ENCODE measurements at regions not wholly inside any gene's neighbourhood (a gene's known extent, or its start where the extent isn't known, plus 50 kb on each side); places are given as distances from the start of the nearest gene placed in this dataset.

- TF ChIP-seq, protein P1, sequence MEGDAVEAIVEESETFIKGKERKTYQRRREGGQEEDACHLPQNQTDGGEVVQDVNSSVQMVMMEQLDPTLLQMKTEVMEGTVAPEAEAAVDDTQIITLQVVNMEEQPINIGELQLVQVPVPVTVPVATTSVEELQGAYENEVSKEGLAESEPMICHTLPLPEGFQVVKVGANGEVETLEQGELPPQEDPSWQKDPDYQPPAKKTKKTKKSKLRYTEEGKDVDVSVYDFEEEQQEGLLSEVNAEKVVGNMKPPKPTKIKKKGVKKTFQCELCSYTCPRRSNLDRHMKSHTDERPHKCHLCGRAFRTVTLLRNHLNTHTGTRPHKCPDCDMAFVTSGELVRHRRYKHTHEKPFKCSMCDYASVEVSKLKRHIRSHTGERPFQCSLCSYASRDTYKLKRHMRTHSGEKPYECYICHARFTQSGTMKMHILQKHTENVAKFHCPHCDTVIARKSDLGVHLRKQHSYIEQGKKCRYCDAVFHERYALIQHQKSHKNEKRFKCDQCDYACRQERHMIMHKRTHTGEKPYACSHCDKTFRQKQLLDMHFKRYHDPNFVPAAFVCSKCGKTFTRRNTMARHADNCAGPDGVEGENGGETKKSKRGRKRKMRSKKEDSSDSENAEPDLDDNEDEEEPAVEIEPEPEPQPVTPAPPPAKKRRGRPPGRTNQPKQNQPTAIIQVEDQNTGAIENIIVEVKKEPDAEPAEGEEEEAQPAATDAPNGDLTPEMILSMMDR (IDR thresholded peaks at IDR 0.05) = no peak
- H3K9me3 ChIP-seq = no peaks in the 10 kb centered on the region
- no peak overlapping the region for H3K27ac ChIP-seq
- no peak for DNase-seq (ENCODE audit: low spot score)
- no peak for ATAC-seq (ENCODE audit: insufficient number of reproducible peaks, low FRiP score, low read depth)
- H3K4me3 ChIP-seq = no peak overlapping the region
- H3K4me1 ChIP-seq (ENCODE audit: control insufficient read depth in 1 of 2, low read depth in 2 of 2) = no peaks in the 10 kb centered on the region
- no peaks in the 10 kb centered on the region for H3K36me3 ChIP-seq
- no peaks in the 10 kb centered on the region for H3K27me3 ChIP-seq (replicated peaks; ENCODE audit: insufficient read depth)
Observed at GRCh38 chr4:130021706-130022105, 925.8 kb downstream of the C4orf33 start.

DNA sequence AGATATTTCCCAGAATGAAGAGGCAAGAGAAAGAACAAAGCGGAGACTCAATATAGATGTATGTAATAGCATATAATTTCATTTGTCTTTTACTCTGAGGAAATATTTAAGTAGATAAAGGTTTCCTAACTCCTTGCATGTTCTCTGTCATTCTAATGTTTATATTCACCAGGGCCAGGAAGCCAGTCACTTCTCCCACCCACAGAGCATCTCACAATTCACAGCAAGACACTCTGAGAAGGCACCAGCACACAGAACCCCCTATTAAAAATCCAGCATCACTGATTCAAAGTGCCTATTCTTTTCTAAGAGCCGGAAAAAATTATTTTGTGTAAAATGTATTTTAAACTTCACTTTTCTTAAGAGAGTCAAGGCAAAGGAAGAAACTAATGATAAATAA is 927.1 kb downstream of the C4orf33 start:
- no peak for DNase-seq (ENCODE audit: low spot score)
- ATAC-seq (ENCODE audit: insufficient number of reproducible peaks, low FRiP score, low read depth) = no peak
- Histone ChIP-seq H3K9me3 (no peaks in the 10 kb centered on the region), H3K27ac (no peak overlapping the region), H3K4me3 (no peak overlapping the region), H3K4me1 (ENCODE audit: control insufficient read depth in 1 of 2, low read depth in 2 of 2) (no peaks in the 10 kb centered on the region), H3K27me3 (replicated peaks; ENCODE audit: insufficient read depth) (no peaks in the 10 kb centered on the region), H3K36me3 (no peaks in the 10 kb centered on the region)
- TF ChIP-seq, protein P1 (IDR thresholded peaks at IDR 0.05) = no peak

- ATAC-seq (ENCODE audit: insufficient number of reproducible peaks, low FRiP score, low read depth) (no peak), DNase-seq (ENCODE audit: low spot score) (no peak)
- Histone ChIP-seq H3K36me3 (no peaks in the 10 kb centered on the region), H3K27ac (no peak overlapping the region), H3K4me3 (no peak overlapping the region), H3K4me1 (ENCODE audit: control insufficient read depth in 1 of 2, low read depth in 2 of 2) (no peaks in the 10 kb centered on the region), H3K9me3 (no peaks in the 10 kb centered on the region), H3K27me3 (replicated peaks; ENCODE audit: insufficient read depth) (no peaks in the 10 kb centered on the region)
- TF ChIP-seq, protein P1 (IDR thresholded peaks at IDR 0.05) = no peak
Observed at GRCh38 chr4:130025701-130026100, 929.7 kb downstream of the C4orf33 start.

GRCh38 chr4:130026185-130026584 is 930.2 kb downstream of the C4orf33 start:
- Histone ChIP-seq H3K27ac (no peak overlapping the region), H3K4me3 (no peak overlapping the region), H3K27me3 (replicated peaks; ENCODE audit: insufficient read depth) (no peaks in the 10 kb centered on the region), H3K36me3 (no peaks in the 10 kb centered on the region), H3K9me3 (no peaks in the 10 kb centered on the region), H3K4me1 (ENCODE audit: control insufficient read depth in 1 of 2, low read depth in 2 of 2) (no peaks in the 10 kb centered on the region)
- ATAC-seq (ENCODE audit: insufficient number of reproducible peaks, low FRiP score, low read depth) = no peak
- no peak for DNase-seq (ENCODE audit: low spot score)
- TF ChIP-seq, protein P1 (IDR thresholded peaks at IDR 0.05) = no peak

DNA sequence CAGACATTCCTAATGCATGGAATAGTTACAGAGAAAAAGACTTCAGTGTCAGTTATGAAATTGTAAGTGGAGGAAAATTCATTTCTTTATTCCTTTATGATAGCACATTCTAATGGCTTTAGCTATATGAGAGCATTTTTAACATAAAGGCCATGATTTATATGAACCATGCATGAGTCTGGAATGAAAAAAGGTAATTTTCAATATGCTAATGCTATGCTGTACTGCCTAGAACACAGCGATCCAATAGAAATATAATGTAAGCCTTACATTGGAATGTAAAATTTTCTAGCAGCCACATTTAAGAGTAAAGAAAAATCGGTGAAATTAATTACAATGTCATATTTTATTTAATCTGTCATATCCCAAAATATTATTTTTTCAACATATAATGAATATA is 932.0 kb downstream of the C4orf33 start:
- Histone ChIP-seq H3K27ac (no peak overlapping the region), H3K4me3 (no peak overlapping the region), H3K9me3 (no peaks in the 10 kb centered on the region), H3K4me1 (ENCODE audit: control insufficient read depth in 1 of 2, low read depth in 2 of 2) (no peaks in the 10 kb centered on the region), H3K27me3 (replicated peaks; ENCODE audit: insufficient read depth) (no peaks in the 10 kb centered on the region), H3K36me3 (no peaks in the 10 kb centered on the region)
- TF ChIP-seq, protein P1 (IDR thresholded peaks at IDR 0.05) = no peak
- DNase-seq (ENCODE audit: low spot score) (no peak), ATAC-seq (ENCODE audit: insufficient number of reproducible peaks, low FRiP score, low read depth) (no peak)

All from thoracic aorta (tissue), 2 donors.